ENCODE measurements at regions not wholly inside any gene's neighbourhood (a gene's known extent, or its start where the extent isn't known, plus 50 kb on each side); places are given as distances from the start of the nearest gene placed in this dataset.

- H3K4me1 ChIP-seq (ENCODE audit: control insufficient read depth, extremely low read depth, insufficient read depth, low read length), result no peaks in the 10 kb centered on the region
- ChIA-PET CTCF (interaction anchor here (0.7 to 6.5 kb wide), 6 partner anchors 9 to 340 kb away, joined by 3 to 71 read pairs (median 4); no protein-coding TSS in a partner anchor), POLR2A (no interaction called here)
- no peaks in the 10 kb centered on the region for H4K20me1 ChIP-seq (replicated peaks; ENCODE audit: control insufficient read depth, extremely low read depth, insufficient read depth, low read length)
- peaks cover 10 to 15% of the 10 kb centered on the region in 2 experiments for H3K27me3 ChIP-seq (ENCODE audit: control insufficient read depth in 2 of 2, insufficient read depth in 2 of 2, low read length in 2 of 2)
- no peaks in the 10 kb centered on the region for H3K9me1 ChIP-seq (replicated peaks; ENCODE audit: control insufficient read depth, extremely low read depth, insufficient read depth, low read length)
- FAIRE-seq (no peak), DNase-seq (ENCODE audit: low read depth, low spot score) (no peak)
- H3K9ac ChIP-seq (replicated peaks; ENCODE audit: extremely low read depth, insufficient read depth, low read length), result no peak overlapping the region
- H3K79me2 ChIP-seq (ENCODE audit: control insufficient read depth, insufficient read depth, low read length), result no peaks in the 10 kb centered on the region
- no peaks in the 10 kb centered on the region for H3K36me3 ChIP-seq (ENCODE audit: control insufficient read depth in 2 of 2, extremely low read depth in 1 of 2, insufficient read depth in 2 of 2, low read length in 2 of 2)
- no peak overlapping the region for H2AFZ ChIP-seq (ENCODE audit: low read depth, low read length)
- H3K27ac ChIP-seq (ENCODE audit: insufficient read depth, low read depth, low read length), result no peak overlapping the region
- no peak overlapping the region for H3K4me2 ChIP-seq (ENCODE audit: insufficient read depth, low read length)
- dilution Hi-C loops (cut with MboI; ENCODE audit: extremely low pct_ligation_motif_present, low sequenced_read_pairs) (no loop called here), intact Hi-C loops (cut with micrococcal nuclease) (loop anchor here (5.0 kb wide), 3 partner anchors 190 to 725 kb away; partner anchors contain the start of gene SS18)
- H3K4me3 ChIP-seq (replicated peaks in 1 of 3; ENCODE audit: insufficient read depth in 1 of 3, low read depth in 1 of 3, low read length in 3 of 3), result no peak overlapping the region
- TF ChIP-seq JUN (IDR thresholded peaks at IDR 0.05; ENCODE audit: borderline replicate concordance, insufficient read depth, insufficient read length, low read depth), result no peak
- no peak for TF ChIP-seq CTCF (IDR thresholded peaks at IDR 0.05; ENCODE audit: extremely low read depth in 1 of 2, insufficient read depth in 1 of 2, low read depth in 1 of 2, low read length in 2 of 2)
- TF ChIP-seq EZH2 (IDR thresholded peaks at IDR 0.05; ENCODE audit: borderline replicate concordance, low read depth, low read length, severe bottlenecking), result no peak
- no peak for TF ChIP-seq FOS (IDR thresholded peaks at IDR 0.05; ENCODE audit: borderline replicate concordance, insufficient read depth, low read length)
- no peak for TF ChIP-seq POLR2AphosphoS5 (IDR thresholded peaks at IDR 0.05; ENCODE audit: insufficient read depth, low read depth, low read length)
- TF ChIP-seq POLR2A (IDR thresholded peaks at IDR 0.05; ENCODE audit: low read depth, low read length), result no peak
- no peak for TF ChIP-seq MYC (IDR thresholded peaks at IDR 0.05; ENCODE audit: low read depth, low read length)
- TF ChIP-seq GATA2 (IDR thresholded peaks at IDR 0.05; ENCODE audit: insufficient read depth, insufficient read length, low read depth, low read length), result no peak
- TF ChIP-seq MAX (IDR thresholded peaks at IDR 0.05; ENCODE audit: insufficient read depth, insufficient read length), result no peak
- H3K9me3 ChIP-seq (replicated peaks; ENCODE audit: control insufficient read depth, insufficient read depth, low read length), result no peaks in the 10 kb centered on the region
- no TSS peak for BruUV-seq (replicated peaks)
Observed at GRCh38 chr18:26646901-26647300, 98.5 kb upstream of the KCTD1 start.

All from endothelial cell of umbilical vein (primary cell).